H1 (cell line): ENCODE measurements at regions not wholly inside any gene's neighbourhood (a gene's known extent, or its start where the extent isn't known, plus 50 kb on each side); places are given as distances from the start of the nearest gene placed in this dataset.

Source experiments
- CTCF ChIA-PET: fragments of 300-600 bp; sonication (Branson Sonifier 250); formaldehyde crosslinking; loops from one replicate; lab custom pipeline; 2021; ENCODE audit not compliant: partially characterized antibody; lab: Charles Lee
- POLR2A ChIA-PET: fragments of 300-600 bp; sonication (Branson Sonifier 250); formaldehyde crosslinking; loops from one replicate; lab custom pipeline; 2021; ENCODE audit warnings: inconsistent platforms; ENCODE audit not compliant: partially characterized antibody; lab: Charles Lee
- DNase-seq, 2 experiments: peaks; one replicate each; pipeline versions ENCODE4 v3.0.0 to v3.0.0-alpha.2; 2010 to 2022; ENCODE audit warnings: low spot score in 2 of 2, low read depth in 1 of 2, mixed read lengths in 1 of 2
- FAIRE-seq: peaks from 2 replicates; lab custom pipeline; 2011; peaks lifted over from hg19 to GRCh38; lab: Jason Lieb, UNC
- H2AFZ ChIP-seq: 2 replicates; pipeline ENCODE4 v1.8.1; 2012; ENCODE audit warnings: low read length, inconsistent platforms
- H2AK5ac ChIP-seq: 2 replicates; pipeline ENCODE4 v1.6.1; 2013; ENCODE audit warnings: low read depth, low read length
- H2BK120ac ChIP-seq: replicated peaks from 2 replicates; pipeline ENCODE3; 2013; ENCODE audit warnings: low read depth, low read length, inconsistent platforms
- H2BK12ac ChIP-seq: 2 replicates; pipeline ENCODE4 v1.6.1; 2013; ENCODE audit warnings: low read depth, low read length
- H2BK15ac ChIP-seq: 2 replicates; pipeline ENCODE4 v1.6.1; 2013; ENCODE audit warnings: low read length
- H2BK20ac ChIP-seq: 2 replicates; pipeline ENCODE4 v1.6.1; 2013; ENCODE audit warnings: low read length
- H2BK5ac ChIP-seq: 2 replicates; pipeline ENCODE4 v1.6.1; 2013; ENCODE audit warnings: low read depth, low read length
- H3K14ac ChIP-seq: 2 replicates; pipeline ENCODE4 v1.6.1; 2013; ENCODE audit warnings: inconsistent platforms; ENCODE audit not compliant: insufficient read length
- H3K18ac ChIP-seq: 2 replicates; pipeline ENCODE4 v1.6.1; 2013; ENCODE audit warnings: low read length; ENCODE audit errors: extremely low read depth
- H3K23ac ChIP-seq: 2 replicates; pipeline ENCODE4 v1.6.1; 2013; ENCODE audit warnings: inconsistent platforms; ENCODE audit not compliant: insufficient read length
- H3K23me2 ChIP-seq: 2 replicates; pipeline ENCODE4 v1.6.1; 2013; ENCODE audit warnings: low read depth, low read length
- H3K27ac ChIP-seq: 2 replicates; pipeline ENCODE4 v1.6.1; 2011; ENCODE audit warnings: low read depth, low read length, inconsistent platforms
- H3K27me3 ChIP-seq, 4 experiments: replicated peaks in 1 of 4; 1 replicate in 1 of 4; 2 replicates in 3 of 4; pipeline versions ENCODE4 v1.6.1 to v1.8.1; 2011 to 2013; ENCODE audit warnings: low read length in 3 of 4, mild to moderate bottlenecking in 3 of 4, inconsistent platforms in 2 of 4, mixed read lengths in 2 of 4, moderate library complexity in 1 of 4; ENCODE audit not compliant: control insufficient read depth in 3 of 4, insufficient read depth in 3 of 4; ENCODE audit errors: extremely low read depth in 1 of 4
- H3K36me3 ChIP-seq, 4 experiments: 2 replicates each; pipeline versions ENCODE4 v1.6.1 to v1.8.1; 2011 to 2013; ENCODE audit warnings: mild to moderate bottlenecking in 4 of 4, low read length in 3 of 4, moderate library complexity in 2 of 4, control low read depth in 1 of 4, inconsistent platforms in 1 of 4; ENCODE audit not compliant: insufficient read depth in 4 of 4, control insufficient read depth in 2 of 4
- H3K4ac ChIP-seq: replicated peaks from 2 replicates; pipeline ENCODE3; 2013; ENCODE audit warnings: low read length, low read depth, mixed read lengths, inconsistent platforms; ENCODE audit not compliant: insufficient read length
- H3K4me1 ChIP-seq, 4 experiments: replicated peaks in 1 of 4; 1 replicate in 1 of 4; 2 replicates in 3 of 4; pipeline versions ENCODE4 v1.6.1 to v1.8.1; 2011 to 2013; ENCODE audit warnings: low read length in 3 of 4, inconsistent platforms in 2 of 4, mixed read lengths in 1 of 4; ENCODE audit not compliant: insufficient read depth in 4 of 4, control insufficient read depth in 3 of 4
- H3K4me2 ChIP-seq, 2 experiments: 2 replicates each; pipeline versions ENCODE4 v1.6.1 to v1.8.1; 2011 to 2013; ENCODE audit warnings: low read depth in 2 of 2, low read length in 2 of 2, control low read depth in 1 of 2, inconsistent platforms in 1 of 2, mild to moderate bottlenecking in 1 of 2; ENCODE audit not compliant: insufficient read depth in 1 of 2
- H3K4me3 ChIP-seq, 4 experiments: fragments of 200-600, 300-600 bp in 1 of 4; sonication (generic), shearing (Covaris generic), sonication (Bioruptor Twin) in 1 of 4; 2 replicates each; pipeline versions ENCODE4 v1.5.1 to v1.8.1; 2011 to 2016; ENCODE audit warnings: low read length in 4 of 4, low read depth in 3 of 4, control low read depth in 2 of 4, inconsistent platforms in 2 of 4, mild to moderate bottlenecking in 2 of 4, mixed read lengths in 1 of 4, moderate library complexity in 1 of 4; ENCODE audit not compliant: insufficient read depth in 2 of 4; ENCODE audit errors: extremely low read depth in 1 of 4
- H3K56ac ChIP-seq: replicated peaks from 2 replicates; pipeline ENCODE3; 2013; ENCODE audit warnings: low read depth, mild to moderate bottlenecking, mixed read lengths, low read length, inconsistent platforms; ENCODE audit not compliant: insufficient read length
- H3K79me1 ChIP-seq: 2 replicates; pipeline ENCODE4 v1.6.1; 2013; ENCODE audit warnings: low read depth, low read length, control low read depth
- H3K79me2 ChIP-seq, 2 experiments: 2 replicates each; pipeline versions ENCODE4 v1.6.1 to v1.8.1; 2012 to 2013; ENCODE audit warnings: low read length in 2 of 2, mild to moderate bottlenecking in 2 of 2, inconsistent platforms in 1 of 2; ENCODE audit not compliant: insufficient read depth in 2 of 2, control insufficient read depth in 1 of 2
- H3K9ac ChIP-seq, 4 experiments: replicated peaks in 1 of 4; 1 replicate in 1 of 4; 2 replicates in 3 of 4; pipeline versions ENCODE4 v1.6.1 to v1.8.1; 2011 to 2013; ENCODE audit warnings: low read depth in 3 of 4, low read length in 3 of 4, control low read depth in 2 of 4, mild to moderate bottlenecking in 2 of 4, moderate library complexity in 2 of 4, inconsistent platforms in 1 of 4; ENCODE audit errors: extremely low read depth in 1 of 4
- H3K9me3 ChIP-seq, 2 experiments: 2 replicates each; pipeline versions ENCODE4 v1.6.1 to v1.8.1; 2012 to 2013; ENCODE audit warnings: mild to moderate bottlenecking in 2 of 2, moderate library complexity in 2 of 2, control low read depth in 1 of 2, inconsistent platforms in 1 of 2, low read depth in 1 of 2, low read length in 1 of 2, mixed read lengths in 1 of 2; ENCODE audit not compliant: insufficient read depth in 2 of 2
- H4K20me1 ChIP-seq, 2 experiments: replicated peaks in 1 of 2; 2 replicates each; pipeline versions ENCODE3 to v1.8.1; 2011 to 2013; ENCODE audit warnings: inconsistent platforms in 2 of 2, low read length in 2 of 2, mild to moderate bottlenecking in 1 of 2; ENCODE audit not compliant: insufficient read depth in 2 of 2, control insufficient read depth in 1 of 2
- H4K5ac ChIP-seq: 2 replicates; pipeline ENCODE4 v1.6.1; 2013; ENCODE audit warnings: low read length, low read depth, mixed read lengths, inconsistent platforms; ENCODE audit not compliant: insufficient read length
- H4K8ac ChIP-seq: 2 replicates; pipeline ENCODE4 v1.8.0; 2013; ENCODE audit warnings: mild to moderate bottlenecking, moderate library complexity, low read length, inconsistent platforms; ENCODE audit not compliant: insufficient read depth; ENCODE audit errors: extremely low read depth
- H4K91ac ChIP-seq: replicated peaks from 2 replicates; pipeline ENCODE3; 2013; ENCODE audit warnings: low read length, mixed read lengths, inconsistent platforms; ENCODE audit not compliant: insufficient read length
- BCL11A ChIP-seq, 2 experiments: IDR thresholded peaks; one replicate each; pipeline ENCODE4 v1.6.1; 2011; ENCODE audit warnings: low read depth in 2 of 2, low read length in 2 of 2, mild to moderate bottlenecking in 2 of 2
- CREB1 ChIP-seq: IDR thresholded peaks from 2 replicates; pipeline ENCODE4 v1.6.1; 2012; ENCODE audit warnings: inconsistent platforms
- EGR1 ChIP-seq: IDR thresholded peaks from 2 replicates; pipeline ENCODE4 v1.6.1; 2011; ENCODE audit warnings: low read depth, low read length, borderline replicate concordance
- FOSL1 ChIP-seq: IDR thresholded peaks from 2 replicates; pipeline ENCODE4 v1.6.1; 2011; ENCODE audit warnings: mild to moderate bottlenecking, low read depth, low read length, moderate library complexity; ENCODE audit not compliant: insufficient read depth
- HDAC6 ChIP-seq: IDR thresholded peaks from one replicate; pipeline ENCODE4 v1.7.1; 2012; ENCODE audit warnings: low read depth, mild to moderate bottlenecking, inconsistent platforms, low read length, moderate library complexity
- JUN ChIP-seq: IDR thresholded peaks from 2 replicates; pipeline ENCODE4 v1.6.1; 2011; ENCODE audit warnings: low read depth, mild to moderate bottlenecking, improper control_type of control experiment, low read length
- KDM4A ChIP-seq: IDR thresholded peaks from one replicate; pipeline ENCODE4 v1.7.1; 2012; ENCODE audit warnings: low read depth, mild to moderate bottlenecking, moderate library complexity, low read length, inconsistent platforms; ENCODE audit not compliant: severe bottlenecking
- NRF1 ChIP-seq: IDR thresholded peaks from 2 replicates; pipeline ENCODE4 v1.6.1; 2011; ENCODE audit warnings: mild to moderate bottlenecking, low read depth, low read length, improper control_type of control experiment
- POLR2A ChIP-seq, 2 experiments: IDR thresholded peaks; 1 replicate in 1 of 2; 2 replicates in 1 of 2; pipeline ENCODE4 v1.6.1; 2011; ENCODE audit warnings: low read depth in 2 of 2, low read length in 2 of 2, mild to moderate bottlenecking in 2 of 2; ENCODE audit errors: control extremely low read depth in 1 of 2
- POLR2AphosphoS5 ChIP-seq: IDR thresholded peaks from 2 replicates; pipeline ENCODE4 v1.6.1; 2011; ENCODE audit warnings: low read depth, low read length
- RNF2 ChIP-seq: fragments of 200-900, 300-1000 bp; sonication (generic); IDR thresholded peaks from 2 replicates; pipeline ENCODE4 v1.7.1; 2016; ENCODE audit warnings: borderline replicate concordance, low read depth, mild to moderate bottlenecking, antibody characterized with exemption, low read length; ENCODE audit not compliant: poor library complexity, severe bottlenecking; ENCODE audit errors: missing control alignments
- SAP30 ChIP-seq: fragments of 300-600 bp; sonication (generic); IDR thresholded peaks from 2 replicates; pipeline ENCODE4 v1.7.1; 2012; ENCODE audit warnings: low read length, moderate library complexity, mild to moderate bottlenecking, inconsistent platforms; ENCODE audit not compliant: insufficient read depth, insufficient replicate concordance
- SIRT6 ChIP-seq: IDR thresholded peaks from one replicate; pipeline ENCODE4 v1.7.1; 2012; ENCODE audit warnings: low read length, inconsistent platforms
- TBP ChIP-seq: IDR thresholded peaks from 2 replicates; pipeline ENCODE4 v1.6.1; 2011; ENCODE audit warnings: low read depth, low read length, improper control_type of control experiment
- WGBS, 2 experiments: shearing (Covaris generic) in 1 of 2; methylation state at CpG; one replicate each; pipeline versions ENCODE4 v1.1.6 to v1.1.7; 2013 to 2015; ENCODE audit warnings: low lambda C conversion rate in 2 of 2, mixed read lengths in 2 of 2, inconsistent platforms in 1 of 2, low coverage in 1 of 2, missing lambda C conversion rate in 1 of 2; ENCODE audit not compliant: insufficient replicate concordance in 2 of 2, insufficient coverage in 1 of 2, insufficient read length in 1 of 2; ENCODE audit errors: extremely low coverage in 1 of 2, missing lambda C conversion rate in 1 of 2; 5-methylcytosine and 5-hydroxymethylcytosine counted together

DNA sequence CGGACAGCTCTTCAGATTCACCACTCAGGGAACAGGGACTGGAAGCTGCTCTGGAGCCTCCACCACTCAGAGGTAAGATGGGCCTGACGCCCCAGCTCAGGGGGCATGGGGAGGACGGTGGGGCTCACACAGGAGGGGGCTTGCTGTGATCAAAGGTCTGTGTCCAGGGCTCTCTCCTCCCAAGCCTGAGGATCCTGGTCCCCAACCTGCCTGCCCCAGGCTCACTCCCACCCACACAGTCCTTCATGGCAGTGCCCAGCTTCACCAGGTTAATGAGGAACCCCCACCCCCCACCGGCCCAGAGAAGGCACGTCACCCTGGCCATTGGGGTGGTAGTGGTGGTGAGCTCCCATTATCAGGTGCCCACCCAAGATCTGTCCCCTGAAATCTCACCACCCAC is 926.7 kb upstream of the ZNF722 start:
- Histone ChIP-seq H3K27ac (no peak overlapping the region), H3K27me3 (no peaks in the 10 kb centered on the region), H2BK20ac (no peak overlapping the region), H2BK120ac (no peak overlapping the region), H3K36me3 (no peaks in the 10 kb centered on the region), H3K56ac (no peak overlapping the region), H2AK5ac (no peak overlapping the region), H3K9me3 (peaks cover 57 to 81% of the 10 kb centered on the region in 2 experiments), H3K23me2 (no peaks in the 10 kb centered on the region; the same call in 1 of the 2 replicates), H3K14ac (no peak overlapping the region), H3K79me1 (no peaks in the 10 kb centered on the region), H2AFZ (no peak overlapping the region), H3K18ac (no peak overlapping the region), H3K79me2 (no peaks in the 10 kb centered on the region), H3K23ac (no peak overlapping the region), H3K9ac (no peak overlapping the region), H4K20me1 (no peaks in the 10 kb centered on the region), H4K5ac (no peak overlapping the region), H4K8ac (no peak overlapping the region; the same call in 1 of the 2 replicates), H2BK5ac (no peak overlapping the region), H3K4ac (no peak overlapping the region), H2BK15ac (no peak overlapping the region), H4K91ac (no peak overlapping the region), H3K4me1 (no peaks in the 10 kb centered on the region), H3K4me2 (no peak overlapping the region), H2BK12ac (no peak overlapping the region), H3K4me3 (no peak overlapping the region)
- WGBS, 2 experiments = 63% methylated on average over 3 of the region's 5 CpGs; no CpG with 5 or more reads in 1 of the 2 experiments
- DNase-seq (no peak), FAIRE-seq (no peak)
- POLR2A ChIA-PET = no interaction called here
- CTCF ChIA-PET = no interaction called here
- TF ChIP-seq POLR2A (IDR thresholded peaks at IDR 0.05; ENCODE audit: control extremely low read depth in 1 of 2, low read depth in 2 of 2, low read length in 2 of 2) (no peak), RNF2 (no peak), HDAC6 (no peak), NRF1 (no peak), TBP (no peak), POLR2AphosphoS5 (no peak), EGR1 (no peak), CREB1 (no peak), BCL11A (IDR thresholded peaks at IDR 0.05; ENCODE audit: low read depth in 2 of 2, low read length in 2 of 2) (no peak), FOSL1 (no peak), JUN (no peak), KDM4A (no peak), SIRT6 (no peak), SAP30 (no peak)
